HG02981 (cell line): ENCODE measurements at regions not wholly inside any gene's neighbourhood (a gene's known extent, or its start where the extent isn't known, plus 50 kb on each side); places are given as distances from the start of the nearest gene placed in this dataset.
"Not testable (repeated sequence)": the region's sequence is repeated elsewhere in the genome, so short reads cannot be mapped to it uniquely, and the experiment has no call there.

Experiments used
- ATAC-seq: cut with Tn5 transposase; IDR thresholded peaks from one replicate; pipeline ENCODE4 v1.9.1; 2021; ENCODE audit warnings: mild to moderate bottlenecking, moderate library complexity; ENCODE audit not compliant: unreplicated experiment

DNA sequence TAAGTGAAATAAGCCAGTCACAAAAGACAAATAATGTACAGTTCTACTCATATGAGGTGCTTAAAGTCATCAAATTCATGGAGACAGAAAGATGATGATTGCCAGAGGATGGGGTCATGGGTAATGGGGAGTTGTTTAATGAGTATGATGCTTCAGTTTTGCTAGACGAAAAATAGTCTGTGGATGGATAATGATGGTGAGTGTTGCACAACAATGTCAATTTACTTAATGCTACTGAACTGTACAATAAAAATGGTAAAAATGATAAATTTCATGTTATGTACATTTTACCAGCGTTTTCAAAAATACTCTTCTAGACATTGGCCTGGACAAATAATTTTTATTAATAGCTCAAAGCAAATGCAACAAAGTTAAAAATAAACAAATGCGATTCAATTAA, 118.5 kb upstream of the KYNU start:
- no peak for ATAC-seq

DNA sequence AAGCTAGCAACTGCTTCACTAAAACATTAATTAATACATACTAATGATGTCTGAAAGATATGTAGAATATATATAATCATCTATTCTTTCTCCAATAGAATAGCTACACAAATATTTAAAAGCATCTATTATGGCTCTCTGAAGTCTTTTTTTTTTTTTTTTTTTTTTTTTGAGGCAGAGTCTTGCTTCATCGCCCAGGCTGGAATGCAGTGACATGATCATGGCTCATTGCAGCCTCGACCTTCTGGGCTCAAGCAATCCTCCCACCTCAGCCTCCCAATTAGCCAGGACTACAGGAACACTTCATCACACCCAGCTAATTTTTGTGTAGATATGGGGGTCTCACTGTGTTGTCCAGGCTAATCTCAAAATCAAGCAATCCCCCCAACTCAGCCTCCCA, 120.4 kb upstream of the KYNU start:
- ATAC-seq = no peak

- no peak for ATAC-seq
Observed at GRCh38 chr2:142756430-142756829, 121.0 kb upstream of the KYNU start.

GRCh38 chr2:142755191-142755590, 122.3 kb upstream of the KYNU start:
- ATAC-seq = no peak

DNA sequence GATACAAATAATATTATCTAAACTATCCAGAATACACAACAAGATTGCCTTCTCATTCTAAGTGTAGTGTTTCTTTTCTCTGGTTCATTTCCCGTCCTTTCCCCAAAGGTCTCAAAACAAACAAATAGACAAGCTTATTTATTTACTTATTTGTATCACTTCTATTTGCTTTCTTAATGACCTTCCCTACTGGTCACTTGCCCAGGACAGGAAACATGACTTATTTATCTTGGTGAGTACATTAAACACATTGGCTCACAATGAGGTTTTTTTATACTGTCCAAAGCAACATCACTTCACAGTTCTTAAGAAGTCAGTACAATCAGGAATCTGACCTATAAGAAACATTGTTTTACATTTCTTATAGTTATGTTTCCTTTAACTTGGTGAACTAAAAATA, 123.3 kb upstream of the KYNU start:
- no peak for ATAC-seq

GRCh38 chr2:142750858-142751257, 126.6 kb upstream of the KYNU start:
- no peak for ATAC-seq

DNA sequence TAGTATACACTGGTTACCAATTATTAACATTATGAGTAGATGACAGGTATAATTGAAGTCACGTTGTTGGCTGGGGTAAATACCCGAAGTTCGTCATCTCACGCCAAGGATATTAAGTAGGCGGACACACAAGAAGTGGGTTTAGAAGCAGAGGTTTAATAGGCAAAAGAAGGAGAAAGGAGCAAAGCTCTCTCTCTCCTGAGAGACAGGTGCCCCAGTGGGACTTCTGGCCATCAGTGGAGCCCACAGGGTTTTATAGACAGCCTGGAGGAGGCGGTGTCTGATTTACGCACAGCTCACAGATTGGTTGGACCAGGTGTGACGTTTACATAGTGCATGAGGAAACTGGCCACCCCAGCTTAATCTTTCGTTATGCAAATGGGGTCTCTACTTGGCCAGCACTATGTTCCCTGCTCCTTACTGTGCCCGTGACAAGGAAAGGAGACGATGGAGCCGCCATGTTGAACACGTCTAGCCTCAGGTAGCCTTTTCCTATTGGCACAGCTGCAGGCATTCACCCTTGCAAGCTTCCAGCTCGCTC, 128.8 kb upstream of the KYNU start:
- no peak for ATAC-seq

GRCh38 chr2:142745691-142746090, 131.8 kb upstream of the KYNU start:
- ATAC-seq = no peak

- peak; percentile 5 for ATAC-seq
Observed at GRCh38 chr2:142742371-142743214, 134.9 kb upstream of the KYNU start.

DNA sequence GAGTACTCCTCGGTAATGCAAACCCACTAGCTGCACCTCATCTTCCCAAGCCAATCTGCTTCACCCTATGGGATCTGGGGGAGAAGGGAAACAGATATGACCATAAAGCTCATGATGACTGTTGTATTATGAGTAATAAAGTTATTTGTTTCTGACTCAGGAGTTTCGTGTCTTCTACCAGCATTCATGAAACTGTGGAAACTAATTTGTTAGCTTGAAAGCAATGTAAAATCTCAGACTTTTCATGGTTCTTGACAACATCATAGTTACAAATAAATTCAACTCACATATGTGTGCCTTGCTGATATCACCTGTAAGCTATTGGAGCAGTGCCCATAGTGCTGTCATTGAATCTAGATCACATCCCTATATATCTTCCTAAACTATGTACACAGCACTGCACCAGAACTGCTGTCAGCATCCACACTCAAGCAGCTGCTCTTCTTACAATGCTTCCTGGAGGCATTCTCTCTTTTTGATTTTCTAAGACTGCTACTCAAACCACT, 135.6 kb upstream of the KYNU start:
- peak; percentile 68 for ATAC-seq

DNA sequence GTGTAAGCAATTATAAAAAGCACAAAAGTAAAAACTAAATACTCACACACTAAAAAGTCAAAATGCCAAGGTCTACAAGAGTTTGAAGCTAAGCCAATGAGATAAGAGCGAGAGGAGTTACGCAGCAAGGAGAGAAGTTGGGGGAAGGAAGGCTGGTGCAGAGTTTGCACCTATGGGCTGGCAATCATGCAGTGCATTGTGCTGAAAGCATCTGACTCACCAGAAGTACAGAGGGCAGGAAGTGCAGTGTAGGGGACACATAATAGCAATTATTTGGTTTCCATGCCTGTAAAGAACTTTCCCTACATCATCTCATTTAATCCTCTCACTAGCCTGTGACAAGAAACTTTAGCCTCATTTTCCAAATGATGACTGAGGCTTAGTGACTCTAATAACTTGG, 142.7 kb upstream of the KYNU start:
- no peak for ATAC-seq

DNA sequence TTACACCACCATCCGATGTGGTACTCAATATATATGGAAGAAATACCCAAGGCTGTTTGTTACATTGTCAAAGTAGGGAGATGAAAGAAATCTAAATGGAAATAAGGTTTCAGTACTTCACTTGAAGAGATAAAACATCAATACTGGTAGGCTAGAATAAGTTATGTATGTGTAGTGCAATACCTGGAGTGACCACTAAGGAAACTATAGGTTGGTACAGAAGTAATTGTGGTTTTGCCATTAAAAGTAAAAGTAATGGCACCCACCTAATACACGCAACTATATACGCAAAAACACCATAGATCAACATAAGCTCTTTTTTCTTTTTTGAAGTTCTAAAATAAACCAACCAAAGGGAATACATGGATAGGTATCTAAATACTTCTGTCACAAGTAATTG, 143.2 kb upstream of the KYNU start:
- peak; percentile 65 for ATAC-seq

GRCh38 chr2:142729814-142730213, 147.7 kb upstream of the KYNU start:
- ATAC-seq = not testable (repeated sequence)

DNA sequence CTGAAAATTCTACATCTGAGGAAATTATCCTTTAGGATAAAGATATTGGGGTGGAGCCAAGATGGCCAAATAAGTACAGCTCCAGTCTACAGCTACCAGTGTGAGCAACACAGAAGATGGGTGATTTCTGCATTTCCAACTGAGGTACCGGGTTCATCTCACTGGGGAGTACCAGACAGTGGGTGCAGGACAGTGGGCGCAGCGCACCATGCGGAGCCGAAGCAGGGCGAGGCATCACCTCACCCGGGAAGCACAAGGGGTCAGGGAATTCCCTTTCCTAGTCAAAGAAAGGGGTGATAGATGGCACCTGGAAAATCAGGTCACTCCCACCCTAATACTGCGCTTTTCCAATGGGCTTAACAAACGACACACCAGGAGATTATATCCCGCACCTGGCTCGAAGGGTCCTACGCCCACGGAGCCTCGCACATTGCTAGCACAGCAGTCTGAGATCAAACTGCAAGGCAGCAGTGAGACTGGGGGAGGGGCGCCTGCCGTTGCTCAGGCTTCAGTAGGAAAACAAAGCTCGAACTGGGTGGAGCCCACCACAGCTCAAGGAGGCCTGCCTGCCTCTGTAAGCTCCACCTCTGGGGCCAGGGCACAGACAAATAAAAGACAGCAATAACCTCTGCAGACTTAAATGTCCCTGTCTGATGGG, 149.5 kb upstream of the KYNU start:
- ATAC-seq = not testable (repeated sequence)

- ATAC-seq = no peak
Observed at GRCh38 chr2:142725386-142725785, 152.1 kb upstream of the KYNU start.

- ATAC-seq = peak; percentile 45
Observed at GRCh38 chr2:142724713-142725349, 152.6 kb upstream of the KYNU start.

DNA sequence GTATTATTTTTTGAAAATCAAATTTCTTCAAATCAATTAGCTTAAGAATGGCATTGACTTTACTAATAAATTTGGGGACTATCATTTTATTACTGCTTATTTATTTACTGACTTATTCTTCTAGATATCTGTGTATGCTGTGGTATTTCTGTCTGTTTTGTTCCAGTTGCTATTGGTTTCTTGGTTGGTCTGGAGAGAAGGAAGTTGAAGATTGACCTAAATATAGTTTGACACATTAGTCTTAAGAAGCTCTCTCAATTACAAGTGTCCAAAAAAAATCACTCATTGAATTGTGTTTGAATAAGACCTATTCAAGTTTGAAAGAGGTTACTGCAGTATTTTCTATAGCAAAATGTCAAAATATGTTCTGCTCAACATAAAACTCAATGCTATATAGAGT, 153.3 kb upstream of the KYNU start:
- no peak for ATAC-seq

GRCh38 chr2:142723236-142723635, 154.2 kb upstream of the KYNU start:
- ATAC-seq = no peak

- no peak for ATAC-seq
Observed at GRCh38 chr2:142722569-142722968, 154.9 kb upstream of the KYNU start.

DNA sequence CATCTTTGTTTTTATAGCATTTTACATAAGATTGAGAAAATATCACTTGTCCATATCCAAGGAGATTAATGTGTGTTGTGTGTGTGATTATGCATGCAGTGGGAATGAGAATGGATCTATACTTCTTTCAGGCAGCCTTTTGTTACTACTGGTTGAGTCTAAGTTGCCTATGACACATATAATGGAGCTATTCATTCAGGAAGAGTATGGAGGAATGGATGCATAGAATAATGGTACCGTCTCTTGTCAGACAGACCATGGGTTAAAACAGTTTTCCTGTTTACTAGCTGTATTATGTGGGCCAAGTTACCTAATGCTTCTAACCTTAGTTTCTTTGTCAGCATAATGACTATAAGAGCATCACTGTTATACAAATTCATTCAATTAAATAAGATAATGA, 155.4 kb upstream of the KYNU start:
- no peak for ATAC-seq

DNA sequence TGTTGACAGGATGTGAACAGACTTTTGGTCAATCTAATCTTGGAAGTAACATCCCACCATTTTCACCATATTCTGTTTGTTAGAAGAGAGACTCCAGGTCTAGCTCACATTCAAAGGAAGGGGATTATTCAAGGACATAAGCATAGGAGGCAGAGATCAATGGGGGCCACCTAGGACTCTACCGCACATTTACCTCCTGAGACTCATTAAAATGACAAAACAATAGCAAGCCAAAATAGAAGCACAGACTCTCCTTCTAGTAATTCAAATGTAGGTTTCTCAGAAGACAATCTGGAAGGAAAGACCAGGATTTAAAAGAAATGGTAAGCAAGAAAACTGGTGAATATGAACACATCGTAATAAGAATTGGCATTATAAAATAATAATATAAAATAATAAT, 156.4 kb upstream of the KYNU start:
- no peak for ATAC-seq
